Smooth muscle cell (in vitro differentiated cells): ENCODE measurements at regions not wholly inside any gene's neighbourhood (a gene's known extent, or its start where the extent isn't known, plus 50 kb on each side); places are given as distances from the start of the nearest gene placed in this dataset.

Experiments
- DNase-seq: peaks from one replicate; lab custom pipeline; 2025; ENCODE audit not compliant: unreplicated experiment; lab: John Stamatoyannopoulos, UW
- H2AFZ ChIP-seq: fragments of 200-600 bp; sonication (generic); 2 replicates; pipeline ENCODE4 v1.6.0; 2016; ENCODE audit warnings: antibody characterized with exemption, low read depth, mild to moderate bottlenecking
- H3F3A ChIP-seq: fragments of 200-600 bp; sonication (generic); 2 replicates; pipeline ENCODE4 v1.6.0; 2017; ENCODE audit warnings: antibody characterized with exemption, low read depth
- H3K27ac ChIP-seq: fragments of 200-600 bp; sonication (generic); 2 replicates; pipeline ENCODE4 v1.5.1; 2016; ENCODE audit warnings: low read depth, mild to moderate bottlenecking
- H3K27me3 ChIP-seq: fragments of 200-600 bp; sonication (generic); 2 replicates; pipeline ENCODE4 v1.6.1; 2016; ENCODE audit warnings: low read depth, mild to moderate bottlenecking
- H3K36me3 ChIP-seq: fragments of 200-600 bp; sonication (generic); 2 replicates; pipeline ENCODE4 v1.5.1; 2016; ENCODE audit warnings: low read depth
- H3K4me1 ChIP-seq: fragments of 200-600 bp; sonication (generic); 2 replicates; pipeline ENCODE4 v1.5.1; 2016; ENCODE audit warnings: low read depth
- H3K4me2 ChIP-seq: fragments of 200-600 bp; sonication (generic); 2 replicates; pipeline ENCODE4 v1.6.0; 2016; ENCODE audit warnings: mild to moderate bottlenecking
- H3K4me3 ChIP-seq: fragments of 200-600 bp; sonication (generic); 2 replicates; pipeline ENCODE4 v1.5.1; 2016; ENCODE audit warnings: mild to moderate bottlenecking
- H3K79me2 ChIP-seq: fragments of 200-600 bp; sonication (generic); 2 replicates; pipeline ENCODE4 v1.6.0; 2016; ENCODE audit warnings: low read depth, mild to moderate bottlenecking
- H3K9ac ChIP-seq: fragments of 200-600 bp; sonication (generic); 2 replicates; pipeline ENCODE4 v1.6.0; 2016; ENCODE audit warnings: low read depth
- H3K9me3 ChIP-seq: fragments of 200-600 bp; sonication (generic); replicated peaks from 2 replicates; pipeline ENCODE4 v1.5.1; 2016; ENCODE audit warnings: low read depth
- H4K20me1 ChIP-seq: fragments of 200-600 bp; sonication (generic); 2 replicates; pipeline ENCODE4 v1.6.0; 2016; ENCODE audit warnings: low read depth
- WGBS: methylation state at CpG from one replicate; pipeline ENCODE4 v1.1.7; 2016; ENCODE audit warnings: low lambda C conversion rate; 5-methylcytosine and 5-hydroxymethylcytosine counted together
- TF ChIP-seq, protein P1 (sequence below): fragments of 200-600 bp; sonication (generic); IDR thresholded peaks from 2 replicates; pipeline ENCODE4 v1.5.1; 2017; ENCODE audit warnings: borderline replicate concordance, mild to moderate bottlenecking, antibody characterized with exemption; ENCODE audit not compliant: insufficient read depth, poor library complexity, severe bottlenecking

DNA sequence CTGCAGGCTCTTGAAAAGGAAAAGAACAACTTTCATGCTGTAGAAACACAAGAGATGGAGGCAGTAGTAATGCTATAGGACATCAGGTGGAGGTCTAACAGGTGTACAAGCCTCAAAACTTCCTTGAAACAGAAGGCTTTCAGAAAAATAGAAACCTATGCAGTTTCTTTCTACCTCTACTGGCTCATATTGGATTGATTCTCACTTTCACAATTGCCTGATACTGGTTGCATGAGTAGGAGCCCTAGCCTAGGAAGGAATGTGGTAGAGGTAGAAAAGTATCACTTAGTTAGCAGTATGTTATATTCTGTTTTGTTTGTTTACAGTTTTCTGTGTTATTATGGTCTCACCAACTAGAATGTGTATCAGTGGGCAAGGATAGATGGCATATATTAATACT is 175.4 kb upstream of the GORAB start:
- Histone ChIP-seq H3K36me3 (no peaks in the 10 kb centered on the region), H3K9me3 (no peaks in the 10 kb centered on the region), H3F3A (no peaks in the 10 kb centered on the region), H4K20me1 (no peaks in the 10 kb centered on the region), H3K79me2 (no peaks in the 10 kb centered on the region), H3K27ac (no peak overlapping the region), H3K4me3 (no peak overlapping the region), H2AFZ (no peak overlapping the region), H3K27me3 (no peaks in the 10 kb centered on the region), H3K9ac (no peak overlapping the region), H3K4me1 (no peaks in the 10 kb centered on the region), H3K4me2 (no peak overlapping the region)
- DNase-seq: no peak
- TF ChIP-seq, protein P1, sequence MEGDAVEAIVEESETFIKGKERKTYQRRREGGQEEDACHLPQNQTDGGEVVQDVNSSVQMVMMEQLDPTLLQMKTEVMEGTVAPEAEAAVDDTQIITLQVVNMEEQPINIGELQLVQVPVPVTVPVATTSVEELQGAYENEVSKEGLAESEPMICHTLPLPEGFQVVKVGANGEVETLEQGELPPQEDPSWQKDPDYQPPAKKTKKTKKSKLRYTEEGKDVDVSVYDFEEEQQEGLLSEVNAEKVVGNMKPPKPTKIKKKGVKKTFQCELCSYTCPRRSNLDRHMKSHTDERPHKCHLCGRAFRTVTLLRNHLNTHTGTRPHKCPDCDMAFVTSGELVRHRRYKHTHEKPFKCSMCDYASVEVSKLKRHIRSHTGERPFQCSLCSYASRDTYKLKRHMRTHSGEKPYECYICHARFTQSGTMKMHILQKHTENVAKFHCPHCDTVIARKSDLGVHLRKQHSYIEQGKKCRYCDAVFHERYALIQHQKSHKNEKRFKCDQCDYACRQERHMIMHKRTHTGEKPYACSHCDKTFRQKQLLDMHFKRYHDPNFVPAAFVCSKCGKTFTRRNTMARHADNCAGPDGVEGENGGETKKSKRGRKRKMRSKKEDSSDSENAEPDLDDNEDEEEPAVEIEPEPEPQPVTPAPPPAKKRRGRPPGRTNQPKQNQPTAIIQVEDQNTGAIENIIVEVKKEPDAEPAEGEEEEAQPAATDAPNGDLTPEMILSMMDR: no peak

DNA sequence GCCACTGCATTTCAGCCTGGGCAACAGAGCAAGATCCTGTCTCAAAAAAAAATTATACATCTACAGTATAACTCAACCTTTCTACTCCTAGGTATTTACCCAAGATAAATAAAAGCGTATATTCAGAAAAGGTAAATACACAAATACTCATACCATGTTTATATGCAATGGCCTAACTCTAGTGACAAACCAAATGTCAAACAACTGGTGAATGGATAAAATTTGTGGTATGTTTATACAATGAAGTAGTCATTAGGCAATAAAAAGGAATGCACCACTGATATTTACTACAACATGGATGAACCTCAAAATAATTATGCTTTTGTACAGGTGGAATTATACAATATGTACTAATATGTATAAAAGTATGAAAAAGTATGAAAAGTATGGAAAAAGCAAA is 174.2 kb upstream of the GORAB start:
- H3K9me3 ChIP-seq: no peaks in the 10 kb centered on the region
- TF ChIP-seq, protein P1: no peak
- H3K27me3 ChIP-seq: no peaks in the 10 kb centered on the region
- DNase-seq: no peak
- no peaks in the 10 kb centered on the region for H4K20me1 ChIP-seq
- 88% methylated on average over 1 of the region's 1 CpG for WGBS
- H3K27ac ChIP-seq: no peak overlapping the region
- no peak overlapping the region for H2AFZ ChIP-seq
- H3F3A ChIP-seq: no peaks in the 10 kb centered on the region
- no peak overlapping the region for H3K9ac ChIP-seq
- H3K4me2 ChIP-seq: no peak overlapping the region
- no peaks in the 10 kb centered on the region for H3K4me1 ChIP-seq
- H3K79me2 ChIP-seq: no peaks in the 10 kb centered on the region
- no peak overlapping the region for H3K4me3 ChIP-seq
- no peaks in the 10 kb centered on the region for H3K36me3 ChIP-seq

DNA sequence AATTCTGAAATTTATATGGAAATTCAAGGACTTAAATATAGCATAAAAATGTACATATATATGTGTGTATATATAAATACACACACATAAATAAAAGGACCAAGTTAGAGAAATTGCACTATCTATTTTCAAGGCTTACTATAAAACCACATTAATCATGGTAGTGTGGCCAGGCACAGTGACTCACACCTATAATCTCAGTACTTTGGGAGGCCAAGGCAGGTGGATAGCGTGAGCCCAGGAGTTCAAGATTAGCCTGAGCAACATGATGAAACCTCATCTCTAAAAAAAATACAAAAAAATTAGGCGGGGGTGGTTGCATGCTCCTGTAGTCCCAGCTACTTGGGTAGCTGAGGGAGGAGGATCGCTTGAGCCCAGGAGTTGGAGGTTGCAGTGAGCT is 171.4 kb upstream of the GORAB start:
- Histone ChIP-seq H3K9me3 (no peaks in the 10 kb centered on the region), H3K4me1 (no peaks in the 10 kb centered on the region), H2AFZ (no peak overlapping the region), H3K79me2 (no peaks in the 10 kb centered on the region), H3K36me3 (no peaks in the 10 kb centered on the region), H3F3A (no peaks in the 10 kb centered on the region), H3K4me3 (no peak overlapping the region), H4K20me1 (no peaks in the 10 kb centered on the region), H3K27me3 (no peaks in the 10 kb centered on the region), H3K9ac (no peak overlapping the region), H3K4me2 (no peak overlapping the region), H3K27ac (no peak overlapping the region)
- TF ChIP-seq, protein P1: no peak
- DNase-seq: no peak
- 77% methylated on average over 3 of the region's 3 CpGs for WGBS

DNA sequence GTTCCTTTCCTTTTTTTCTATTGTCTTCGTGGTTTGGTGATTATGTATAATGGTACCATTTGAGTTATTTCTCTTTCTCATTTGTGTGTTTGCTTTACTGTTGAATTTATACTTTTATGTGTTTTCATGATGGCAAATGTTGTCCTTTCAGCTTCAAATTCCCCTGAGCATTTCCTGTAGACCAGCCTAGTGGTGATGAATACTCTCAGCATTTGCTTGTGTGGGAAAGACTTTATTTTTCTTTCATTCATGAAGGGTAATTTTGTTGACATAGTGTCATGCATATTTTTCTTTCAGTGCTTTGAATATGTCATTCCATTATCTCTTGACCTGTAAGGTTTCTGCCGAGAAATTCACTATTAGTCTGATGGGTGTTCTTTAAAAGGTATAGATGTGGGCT is 166.6 kb upstream of the GORAB start:
- Histone ChIP-seq H3K4me1 (no peaks in the 10 kb centered on the region), H3K4me2 (no peak overlapping the region), H3K9me3 (peaks cover 5% of the 10 kb centered on the region)

More for the DNA sequence above, 166.6 kb upstream of the GORAB start:
- no peak overlapping the region for H3K27ac ChIP-seq
- DNase-seq: no peak
- H3K79me2 ChIP-seq: no peaks in the 10 kb centered on the region
- no peaks in the 10 kb centered on the region for H3F3A ChIP-seq
- H3K4me3 ChIP-seq: no peak overlapping the region
- H3K36me3 ChIP-seq: no peaks in the 10 kb centered on the region
- no peaks in the 10 kb centered on the region for H4K20me1 ChIP-seq
- no peaks in the 10 kb centered on the region for H3K27me3 ChIP-seq
- H3K9ac ChIP-seq: no peak overlapping the region
- TF ChIP-seq, protein P1: no peak
- H2AFZ ChIP-seq: no peak overlapping the region
- WGBS: 94% methylated on average over 2 of the region's 2 CpGs
